ENCODE measurements at regions not wholly inside any gene's neighbourhood (a gene's known extent, or its start where the extent isn't known, plus 50 kb on each side); places are given as distances from the start of the nearest gene placed in this dataset.

- DNase-seq (ENCODE audit: low spot score): no peak
- no peak for ATAC-seq (ENCODE audit: low FRiP score)
- no peak for TF ChIP-seq CTCF (IDR thresholded peaks at IDR 0.05)
Observed at GRCh38 chr5:147162740-147163139, 72.1 kb upstream of the STK32A start.

- no peak for ATAC-seq (ENCODE audit: low FRiP score)
- DNase-seq (ENCODE audit: low spot score): no peak
- TF ChIP-seq CTCF (IDR thresholded peaks at IDR 0.05): no peak
Observed at GRCh38 chr5:147167529-147167928, 67.3 kb upstream of the STK32A start.

- no peak for ATAC-seq (ENCODE audit: low FRiP score)
- no peak for DNase-seq (ENCODE audit: low spot score)
- TF ChIP-seq CTCF (IDR thresholded peaks at IDR 0.05): no peak
Observed at GRCh38 chr5:147168578-147169327, 66.1 kb upstream of the STK32A start.

GRCh38 chr5:147169399-147169798 is 65.4 kb upstream of the STK32A start:
- DNase-seq (ENCODE audit: low spot score) (no peak), ATAC-seq (ENCODE audit: low FRiP score) (peak; percentile 62)
- no peak for TF ChIP-seq CTCF (IDR thresholded peaks at IDR 0.05)

GRCh38 chr5:147169901-147170300 is 64.9 kb upstream of the STK32A start:
- ATAC-seq (ENCODE audit: low FRiP score) (no peak), DNase-seq (ENCODE audit: low spot score) (no peak)
- TF ChIP-seq CTCF (IDR thresholded peaks at IDR 0.05): no peak

GRCh38 chr5:147170603-147171002 is 64.2 kb upstream of the STK32A start:
- ATAC-seq (ENCODE audit: low FRiP score): no peak
- no peak for TF ChIP-seq CTCF (IDR thresholded peaks at IDR 0.05)

GRCh38 chr5:147174671-147175265 is 60.1 kb upstream of the STK32A start:
- no peak for TF ChIP-seq CTCF (IDR thresholded peaks at IDR 0.05)
- DNase-seq (ENCODE audit: low spot score) (no peak), ATAC-seq (ENCODE audit: low FRiP score) (no peak)

More at GRCh38 chr5:147170603-147171002, 64.2 kb upstream of the STK32A start:
- DNase-seq (ENCODE audit: low spot score): no peak
